ENCODE measurements at regions not wholly inside any gene's neighbourhood (a gene's known extent, or its start where the extent isn't known, plus 50 kb on each side); places are given as distances from the start of the nearest gene placed in this dataset.
A peak's percentile ranks its signal among the peaks of the same experiment; 100 is the strongest.

DNA sequence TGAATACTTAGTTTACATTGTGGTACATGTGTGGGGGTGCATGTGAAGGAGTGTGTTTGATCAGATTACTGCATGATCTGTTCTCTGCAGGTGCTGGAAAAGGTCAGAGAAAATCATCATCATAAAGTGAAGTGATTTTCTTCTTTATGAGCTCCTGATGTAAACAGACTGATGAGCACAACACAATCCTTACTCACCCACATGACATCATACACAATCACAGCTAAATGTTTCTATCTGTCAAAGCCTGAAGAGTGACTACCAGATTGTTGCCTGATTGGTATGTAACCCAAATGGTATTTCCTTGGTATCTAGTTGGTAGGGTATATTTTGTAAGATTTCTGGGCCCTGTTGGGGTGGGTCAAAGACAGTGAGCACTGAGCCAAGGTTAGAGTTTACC lies 270.8 kb downstream of the FOXG1 start:
- no peak overlapping the region for H3K23ac ChIP-seq (ENCODE audit: low read depth, low read length)
- in situ Hi-C loops (cut with MboI; ENCODE audit: low sequenced_read_pairs) (no loop called here), dilution Hi-C loops (cut with HindIII; ENCODE audit: low sequenced_read_pairs, unreplicated experiment) (no loop called here), intact Hi-C loops (cut with micrococcal nuclease) (no loop called here)
- TF ChIP-seq MAZ (IDR thresholded peaks at IDR 0.05; ENCODE audit: borderline replicate concordance, low read depth, low read length) (no peak), BHLHE40 (IDR thresholded peaks at IDR 0.05; ENCODE audit: low read depth, low read length) (no peak), NFE2L2 (IDR thresholded peaks at IDR 0.05; ENCODE audit: low read depth, low read length) (no peak), SMC3 (IDR thresholded peaks at IDR 0.05; ENCODE audit: low read depth, low read length) (no peak), RAD21 (IDR thresholded peaks at IDR 0.05; ENCODE audit: low read length) (no peak), MAFK (IDR thresholded peaks at IDR 0.05; ENCODE audit: low read depth, low read length) (no peak), CEBPB (IDR thresholded peaks at IDR 0.05; ENCODE audit: low read depth, low read length) (no peak), CHD1 (IDR thresholded peaks at IDR 0.05; ENCODE audit: low read depth, low read length) (no peak)
- TF ChIP-seq, protein P1, sequence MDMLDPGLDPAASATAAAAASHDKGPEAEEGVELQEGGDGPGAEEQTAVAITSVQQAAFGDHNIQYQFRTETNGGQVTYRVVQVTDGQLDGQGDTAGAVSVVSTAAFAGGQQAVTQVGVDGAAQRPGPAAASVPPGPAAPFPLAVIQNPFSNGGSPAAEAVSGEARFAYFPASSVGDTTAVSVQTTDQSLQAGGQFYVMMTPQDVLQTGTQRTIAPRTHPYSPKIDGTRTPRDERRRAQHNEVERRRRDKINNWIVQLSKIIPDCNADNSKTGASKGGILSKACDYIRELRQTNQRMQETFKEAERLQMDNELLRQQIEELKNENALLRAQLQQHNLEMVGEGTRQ (IDR thresholded peaks at IDR 0.05; ENCODE audit: low read depth, low read length), result no peak
- H3K56ac ChIP-seq (ENCODE audit: extremely low read depth, insufficient read depth, low read length), result no peak overlapping the region
- no TSS peak for BruUV-seq (replicated peaks)
- H4K8ac ChIP-seq (ENCODE audit: low read depth in 2 of 2, low read length in 2 of 2), result no peak overlapping the region
- ChIA-PET CTCF (interaction anchor here (0.6 kb wide), 1 partner anchor 962 kb away, joined by 5 read pairs; no protein-coding TSS in a partner anchor), POLR2A (ENCODE audit: unreplicated experiment) (no interaction called here)
- no peaks in the 10 kb centered on the region for H3K27me3 ChIP-seq (ENCODE audit: control insufficient read depth, insufficient read depth, low read length)
- H3K4me1 ChIP-seq (ENCODE audit: control insufficient read depth, insufficient read depth, low read length), result no peaks in the 10 kb centered on the region
- no peak overlapping the region for H2AFZ ChIP-seq (replicated peaks; ENCODE audit: low read length, poor library complexity)
- H2AK9ac ChIP-seq (replicated peaks; ENCODE audit: low read depth, low read length, poor library complexity), result no peak overlapping the region
- H4K20me1 ChIP-seq (ENCODE audit: insufficient read depth, low read length), result no peaks in the 10 kb centered on the region
- no peak overlapping the region for H3K18ac ChIP-seq (ENCODE audit: low read depth, low read length)
- H3K27ac ChIP-seq (ENCODE audit: insufficient read depth, low read length), result no peak overlapping the region
- H3K79me1 ChIP-seq (ENCODE audit: low read depth in 1 of 2, low read length in 2 of 2), result no peaks in the 10 kb centered on the region
- peak; percentile 57; the same call in 1 of the 2 replicates for ATAC-seq (ENCODE audit: low read depth)
- H3K9me3 ChIP-seq (ENCODE audit: control insufficient read depth, insufficient read depth, low read length), result no peaks in the 10 kb centered on the region
- H2BK20ac ChIP-seq (ENCODE audit: low read depth, low read length), result no peak overlapping the region
- H3K9me1 ChIP-seq (ENCODE audit: insufficient read depth, low read length), result no peaks in the 10 kb centered on the region
- H3K14ac ChIP-seq (replicated peaks; ENCODE audit: low read depth, low read length), result no peak overlapping the region
- H2BK15ac ChIP-seq (ENCODE audit: low read depth, low read length), result no peak overlapping the region
- no peak overlapping the region for H2BK120ac ChIP-seq (ENCODE audit: low read depth, low read length)
- no peaks in the 10 kb centered on the region for H3K36me3 ChIP-seq (ENCODE audit: control insufficient read depth, insufficient read depth, low read length)
- no peak overlapping the region for H4K5ac ChIP-seq (ENCODE audit: low read depth, low read length)
- H2AK5ac ChIP-seq (ENCODE audit: low read depth, low read length), result no peak overlapping the region
- H3K4me2 ChIP-seq (ENCODE audit: low read depth, low read length), result no peak overlapping the region
- no peak overlapping the region for H3K4me3 ChIP-seq (ENCODE audit: insufficient read depth, low read depth, low read length)
- no peak overlapping the region for H3K9ac ChIP-seq (ENCODE audit: low read depth, low read length)
- H4K91ac ChIP-seq (ENCODE audit: insufficient read depth, low read depth, low read length), result no peak overlapping the region
- no peak overlapping the region for H2BK5ac ChIP-seq (ENCODE audit: low read depth, low read length, poor library complexity, severe bottlenecking)
- H3K4ac ChIP-seq (ENCODE audit: low read depth, low read length), result no peak overlapping the region
- DNase-seq, result peak; percentile 79

Measured in IMR-90 (cell line).